Right lobe of liver (tissue), 4 donors: ENCODE measurements at regions not wholly inside any gene's neighbourhood (a gene's known extent, or its start where the extent isn't known, plus 50 kb on each side); places are given as distances from the start of the nearest gene placed in this dataset.

Source experiments
- CTCF ChIP-seq, 4 donors: fragments of 200-600 bp in 3 of 4; fragments of 450-650 bp in 1 of 4; IDR thresholded peaks; one replicate each; pipeline versions ENCODE4 v1.5.1 to v1.8.0; 2016 to 2022; ENCODE audit warnings: antibody characterized with exemption in 4 of 4, mild to moderate bottlenecking in 2 of 4
- POLR2A ChIP-seq: fragments of 450-650 bp; IDR thresholded peaks from one replicate; pipeline ENCODE4 v1.6.1; 2017; ENCODE audit warnings: antibody characterized with exemption, mild to moderate bottlenecking
- donor health status: DM: no; HTN: no; CAD: no.
- donor health status: DM: no; HTN: no; CAD: no.
- donor health status: DM: no; HTN: yes; CAD: no.

- no peak for TF ChIP-seq CTCF (IDR thresholded peaks at IDR 0.05)
- no peak for TF ChIP-seq POLR2A
These were observed 262.0 kb upstream of the JAG1 start for GRCh38 chr20:10935658-10936402.
